DMS 273 (cell line): ENCODE measurements at regions not wholly inside any gene's neighbourhood (a gene's known extent, or its start where the extent isn't known, plus 50 kb on each side); places are given as distances from the start of the nearest gene placed in this dataset.
A peak's percentile ranks its signal among the peaks of the same experiment; 100 is the strongest.
"Not testable (repeated sequence)": the region's sequence is repeated elsewhere in the genome, so short reads cannot be mapped to it uniquely, and the experiment has no call there.

ENCODE experiments used
- DNase-seq: peaks from one replicate; lab custom pipeline; 2025; ENCODE audit not compliant: unreplicated experiment; lab: John Stamatoyannopoulos, UW

- peak; percentile 20 for DNase-seq
Observed at GRCh38 chr2:7621018-7621814, 704.0 kb downstream of the RNF144A start.

GRCh38 chr2:7625392-7626138, 708.4 kb downstream of the RNF144A start:
- DNase-seq = no peak

- no peak for DNase-seq
Observed at GRCh38 chr2:7626139-7626537, 708.9 kb downstream of the RNF144A start.

GRCh38 chr2:7627583-7627982, 710.4 kb downstream of the RNF144A start:
- no peak for DNase-seq

GRCh38 chr2:7632420-7632819, 715.2 kb downstream of the RNF144A start:
- no peak for DNase-seq

GRCh38 chr2:7633566-7634153, 716.4 kb downstream of the RNF144A start:
- DNase-seq = peak; percentile 88

GRCh38 chr2:7634409-7634808, 717.2 kb downstream of the RNF144A start:
- DNase-seq = peak; percentile 77

- DNase-seq = no peak
Observed at GRCh38 chr2:7639476-7639875, 722.3 kb downstream of the RNF144A start.

- DNase-seq = not testable (repeated sequence)
Observed at GRCh38 chr2:7641272-7641671, 724.1 kb downstream of the RNF144A start.

GRCh38 chr2:7646024-7646423, 728.8 kb downstream of the RNF144A start:
- no peak for DNase-seq

GRCh38 chr2:7646661-7647060, 729.4 kb downstream of the RNF144A start:
- no peak for DNase-seq

- no peak for DNase-seq
Observed at GRCh38 chr2:7648221-7648795, 731.1 kb downstream of the RNF144A start.

GRCh38 chr2:7649461-7650228, 732.4 kb downstream of the RNF144A start:
- no peak for DNase-seq

- DNase-seq = no peak
Observed at GRCh38 chr2:7653617-7654016, 736.4 kb downstream of the RNF144A start.

GRCh38 chr2:7655629-7656028, 738.4 kb downstream of the RNF144A start:
- no peak for DNase-seq

- not testable (repeated sequence) for DNase-seq
Observed at GRCh38 chr2:7657526-7657925, 740.3 kb downstream of the RNF144A start.

GRCh38 chr2:7658486-7658885, 741.3 kb downstream of the RNF144A start:
- DNase-seq = peak; percentile 7

- DNase-seq = no peak
Observed at GRCh38 chr2:7660816-7661215, 743.6 kb downstream of the RNF144A start.

GRCh38 chr2:7661502-7661901, 744.3 kb downstream of the RNF144A start:
- peak; percentile 15 for DNase-seq

GRCh38 chr2:7665880-7666279, 748.7 kb downstream of the RNF144A start:
- DNase-seq = peak; percentile 48
